ENCODE measurements at regions not wholly inside any gene's neighbourhood (a gene's known extent, or its start where the extent isn't known, plus 50 kb on each side); places are given as distances from the start of the nearest gene placed in this dataset.

DNA sequence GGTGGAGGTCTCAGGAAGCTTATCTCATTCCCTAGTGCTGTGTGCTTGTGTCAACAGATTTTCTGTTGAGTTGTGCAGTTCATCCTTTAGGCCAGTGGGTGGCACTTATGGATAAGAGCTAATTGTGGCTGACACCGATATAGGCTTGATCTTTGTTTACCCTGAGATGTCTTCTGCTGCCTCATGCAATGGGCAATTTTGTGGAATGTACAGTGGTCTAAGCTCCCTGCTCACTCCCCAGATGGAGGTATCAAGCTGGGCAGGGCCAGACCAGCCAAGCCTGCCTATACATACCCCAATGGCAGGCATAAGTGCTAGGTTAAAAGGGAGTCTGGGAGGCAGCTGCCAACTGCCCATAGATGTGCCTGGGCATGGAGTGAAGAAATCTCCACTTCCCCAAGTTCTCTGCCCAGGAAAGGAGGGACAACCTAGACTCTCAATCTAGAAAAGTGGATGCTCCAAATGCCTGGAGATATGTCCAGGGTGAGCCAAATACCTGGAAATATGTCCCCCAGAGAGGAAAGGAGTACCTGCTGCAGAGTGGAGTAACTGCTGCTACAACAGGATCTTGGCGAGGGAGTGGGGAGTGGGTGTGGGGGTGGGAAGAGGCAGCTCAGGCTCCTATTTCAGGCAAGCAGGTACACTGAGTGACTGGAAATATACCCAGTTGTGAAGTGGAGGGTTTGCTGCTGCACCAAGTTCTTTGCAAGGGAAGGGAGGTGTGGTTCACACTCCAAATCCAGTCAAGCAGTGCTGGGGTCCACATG is 53.2 kb upstream of the ARG1 start:
- TF ChIP-seq ZNF219 (CRISPR knock-in tag; IDR thresholded peaks at IDR 0.05; ENCODE audit: borderline replicate concordance) (no peak), CTCF (IDR thresholded peaks at IDR 0.05) (peak; percentile 26), USF2 (CRISPR knock-in tag; IDR thresholded peaks at IDR 0.05) (no peak), FOXJ3 (CRISPR knock-in tag; IDR thresholded peaks at IDR 0.05; ENCODE audit: borderline replicate concordance) (no peak), ZNF232 (CRISPR knock-in tag; IDR thresholded peaks at IDR 0.05) (no peak), NFYB (CRISPR knock-in tag; conservative IDR thresholded peaks at IDR 0.05; ENCODE audit: low read depth) (no peak), GABPB1 (CRISPR knock-in tag; IDR thresholded peaks at IDR 0.05) (no peak), NR1H2 (CRISPR knock-in tag; IDR thresholded peaks at IDR 0.05) (no peak), ESRRA (CRISPR knock-in tag; IDR thresholded peaks at IDR 0.05; ENCODE audit: borderline replicate concordance) (no peak), ATF1 (CRISPR knock-in tag; IDR thresholded peaks at IDR 0.05) (no peak), ARID4B (CRISPR knock-in tag; IDR thresholded peaks at IDR 0.05; ENCODE audit: borderline replicate concordance) (no peak), E2F4 (CRISPR knock-in tag; IDR thresholded peaks at IDR 0.05; ENCODE audit: borderline replicate concordance, low read depth) (no peak), MAX (CRISPR knock-in tag; IDR thresholded peaks at IDR 0.05) (no peak)
